GM18867 (cell line): ENCODE measurements at regions not wholly inside any gene's neighbourhood (a gene's known extent, or its start where the extent isn't known, plus 50 kb on each side); places are given as distances from the start of the nearest gene placed in this dataset.

Source experiments
- ATAC-seq: cut with Tn5 transposase; IDR thresholded peaks from one replicate; pipeline ENCODE4 v1.9.1; 2021; ENCODE audit warnings: mild to moderate bottlenecking, moderate library complexity; ENCODE audit not compliant: unreplicated experiment

GRCh38 chr18:59760212-59760611 lies 63.0 kb upstream of the CCBE1 start:
- ATAC-seq, result no peak

GRCh38 chr18:59758837-59759236 lies 61.6 kb upstream of the CCBE1 start:
- ATAC-seq, result no peak

GRCh38 chr18:59758106-59758505 lies 60.9 kb upstream of the CCBE1 start:
- ATAC-seq, result no peak

GRCh38 chr18:59752666-59753065 lies 55.4 kb upstream of the CCBE1 start:
- ATAC-seq, result no peak

GRCh38 chr18:59751186-59751585 lies 54.0 kb upstream of the CCBE1 start:
- no peak for ATAC-seq

- ATAC-seq, result no peak
Observed at GRCh38 chr18:59748628-59749360, 51.6 kb upstream of the CCBE1 start.
